Breast epithelium (tissue), 4 donors: ENCODE measurements at regions not wholly inside any gene's neighbourhood (a gene's known extent, or its start where the extent isn't known, plus 50 kb on each side); places are given as distances from the start of the nearest gene placed in this dataset.

Experiments used
- DNase-seq, 2 donors: peaks; one replicate each; pipeline ENCODE4 v3.0.0-alpha.2; 2019; ENCODE audit warnings: low spot score in 2 of 2
- H3K27ac ChIP-seq, 2 donors: fragments of 200-600 bp; sonication (generic) in 1 of 2; one replicate each; pipeline ENCODE4 v1.5.1; 2016 to 2019; ENCODE audit warnings: mild to moderate bottlenecking in 1 of 2
- H3K27me3 ChIP-seq, 2 donors: fragments of 200-600 bp; sonication (generic) in 1 of 2; one replicate each; pipeline versions ENCODE4 v1.5.1 to v1.6.0; 2017 to 2019; ENCODE audit warnings: control low read depth in 1 of 2, mild to moderate bottlenecking in 1 of 2
- H3K36me3 ChIP-seq: fragments of 200-600 bp; one replicate; pipeline ENCODE4 v1.5.1; 2019
- H3K4me1 ChIP-seq, 2 donors: fragments of 200-600 bp; sonication (generic); one replicate each; pipeline ENCODE4 v1.5.1; 2016 to 2019; ENCODE audit warnings: control low read depth in 1 of 2
- H3K4me3 ChIP-seq, 3 donors: fragments of 200-600 bp; sonication (generic); 1 replicate in 2 of 3; 2 replicates in 1 of 3; pipeline ENCODE4 v1.5.1; 2016 to 2019; ENCODE audit warnings: mild to moderate bottlenecking in 3 of 3, moderate library complexity in 2 of 3
- H3K9me3 ChIP-seq, 2 donors: fragments of 200-600 bp; sonication (generic) in 1 of 2; one replicate each; pipeline ENCODE4 v1.5.1; 2016 to 2019; ENCODE audit warnings: control low read depth in 1 of 2
- CTCF ChIP-seq, 3 donors: fragments of 450-650 bp; IDR thresholded peaks; one replicate each; pipeline ENCODE4 v1.5.1; 2016 to 2017; ENCODE audit warnings: antibody characterized with exemption in 3 of 3, mild to moderate bottlenecking in 3 of 3, moderate library complexity in 3 of 3
- POLR2A ChIP-seq: fragments of 450-650 bp; IDR thresholded peaks from one replicate; pipeline ENCODE4 v1.6.1; 2016; ENCODE audit warnings: antibody characterized with exemption, mild to moderate bottlenecking, moderate library complexity
- POLR2AphosphoS5 ChIP-seq, 3 donors: sonication (generic); formaldehyde crosslinking; IDR thresholded peaks; one replicate each; pipeline ENCODE4 v1.6.1; 2017; ENCODE audit warnings: antibody characterized with exemption in 3 of 3
- intact Hi-C: fragments of 100-400 bp; cut with DNase I; formaldehyde crosslinking; loops from one replicate; pipeline ENCODE4 v1.15.1; 2023; ENCODE audit warnings: low total_unique reads

- intact Hi-C loops: no loop called here
- no peak overlapping the region for H3K4me3 ChIP-seq
- H3K36me3 ChIP-seq: no peaks in the 10 kb centered on the region
- DNase-seq: no peak
- H3K27me3 ChIP-seq: no peaks in the 10 kb centered on the region
- no peak overlapping the region for H3K27ac ChIP-seq
- H3K9me3 ChIP-seq: no peaks in the 10 kb centered on the region
- H3K4me1 ChIP-seq: no peaks in the 10 kb centered on the region
- TF ChIP-seq CTCF (IDR thresholded peaks at IDR 0.05): no peak
Observed at GRCh38 chr5:43926923-43927322, 323.9 kb downstream of the NNT start.

- H3K27ac ChIP-seq: no peak overlapping the region
- intact Hi-C loops: loop anchor here (5.0 kb wide), 1 partner anchor 533 kb away; no protein-coding TSS in a partner anchor
Observed at GRCh38 chr5:43920422-43920821, 317.4 kb downstream of the NNT start.

GRCh38 chr5:43917925-43918324 lies 314.9 kb downstream of the NNT start:
- Histone ChIP-seq H3K36me3 (no peaks in the 10 kb centered on the region), H3K27me3 (no peaks in the 10 kb centered on the region), H3K9me3 (no peaks in the 10 kb centered on the region), H3K27ac (no peak overlapping the region), H3K4me1 (no peaks in the 10 kb centered on the region), H3K4me3 (no peak overlapping the region)
- no peak for DNase-seq
- no peak for TF ChIP-seq POLR2AphosphoS5 (IDR thresholded peaks at IDR 0.05)
- no peak for TF ChIP-seq CTCF (IDR thresholded peaks at IDR 0.05)
- no peak for TF ChIP-seq POLR2A
- intact Hi-C loops: no loop called here

More at GRCh38 chr5:43920422-43920821, 317.4 kb downstream of the NNT start:
- no peak for TF ChIP-seq POLR2A
- no peak for TF ChIP-seq CTCF (IDR thresholded peaks at IDR 0.05)
- no peak for TF ChIP-seq POLR2AphosphoS5 (IDR thresholded peaks at IDR 0.05)
- Histone ChIP-seq H3K9me3 (no peaks in the 10 kb centered on the region), H3K4me1 (no peaks in the 10 kb centered on the region), H3K4me3 (no peak overlapping the region), H3K27me3 (no peaks in the 10 kb centered on the region), H3K36me3 (no peaks in the 10 kb centered on the region)
- DNase-seq: no peak

GRCh38 chr5:43903129-43903528 lies 300.1 kb downstream of the NNT start:
- intact Hi-C loops: no loop called here
- no peaks in the 10 kb centered on the region for H3K27me3 ChIP-seq
- H3K4me1 ChIP-seq: no peaks in the 10 kb centered on the region
- H3K9me3 ChIP-seq: no peaks in the 10 kb centered on the region
- no peak overlapping the region for H3K27ac ChIP-seq
- no peak for TF ChIP-seq CTCF (IDR thresholded peaks at IDR 0.05)
- TF ChIP-seq POLR2AphosphoS5 (IDR thresholded peaks at IDR 0.05): no peak
- no peak for TF ChIP-seq POLR2A
- H3K36me3 ChIP-seq: no peaks in the 10 kb centered on the region
- H3K4me3 ChIP-seq: no peak overlapping the region
- no peak for DNase-seq

- Histone ChIP-seq H3K9me3 (no peaks in the 10 kb centered on the region), H3K27ac (no peak overlapping the region), H3K27me3 (no peaks in the 10 kb centered on the region), H3K36me3 (no peaks in the 10 kb centered on the region), H3K4me3 (no peak overlapping the region), H3K4me1 (no peaks in the 10 kb centered on the region)
- TF ChIP-seq POLR2A: no peak
- no peak for TF ChIP-seq POLR2AphosphoS5 (IDR thresholded peaks at IDR 0.05)
- TF ChIP-seq CTCF (IDR thresholded peaks at IDR 0.05): no peak
- intact Hi-C loops: no loop called here
- no peak for DNase-seq
Observed at GRCh38 chr5:43900974-43901373, 298.0 kb downstream of the NNT start.
